ENCODE measurements at regions not wholly inside any gene's neighbourhood (a gene's known extent, or its start where the extent isn't known, plus 50 kb on each side); places are given as distances from the start of the nearest gene placed in this dataset.

GRCh38 chr14:95034788-95035187 lies 122.5 kb downstream of the DICER1 start:
- no peak for DNase-seq

GRCh38 chr14:95033682-95034632 lies 123.4 kb downstream of the DICER1 start:
- no peak for DNase-seq

DNA sequence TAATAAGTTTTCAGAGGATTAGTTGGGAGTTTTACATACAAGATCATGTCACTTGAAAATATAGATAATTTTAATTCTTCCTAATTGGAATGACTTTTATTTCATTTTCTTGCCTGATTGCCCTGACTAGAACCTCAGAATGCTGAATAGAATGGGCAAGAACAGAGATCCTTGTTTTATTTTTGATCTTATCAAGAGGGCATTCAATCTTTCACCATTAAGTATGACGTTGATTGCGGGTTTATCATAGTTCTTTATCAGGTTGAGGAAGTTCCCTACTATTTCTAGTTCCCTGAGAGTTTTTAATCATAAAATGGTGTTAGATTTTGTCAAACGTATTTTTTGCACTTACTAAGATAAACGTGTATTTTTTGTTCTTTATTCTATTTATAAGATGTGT lies 124.3 kb downstream of the DICER1 start:
- no peak for DNase-seq

DNA sequence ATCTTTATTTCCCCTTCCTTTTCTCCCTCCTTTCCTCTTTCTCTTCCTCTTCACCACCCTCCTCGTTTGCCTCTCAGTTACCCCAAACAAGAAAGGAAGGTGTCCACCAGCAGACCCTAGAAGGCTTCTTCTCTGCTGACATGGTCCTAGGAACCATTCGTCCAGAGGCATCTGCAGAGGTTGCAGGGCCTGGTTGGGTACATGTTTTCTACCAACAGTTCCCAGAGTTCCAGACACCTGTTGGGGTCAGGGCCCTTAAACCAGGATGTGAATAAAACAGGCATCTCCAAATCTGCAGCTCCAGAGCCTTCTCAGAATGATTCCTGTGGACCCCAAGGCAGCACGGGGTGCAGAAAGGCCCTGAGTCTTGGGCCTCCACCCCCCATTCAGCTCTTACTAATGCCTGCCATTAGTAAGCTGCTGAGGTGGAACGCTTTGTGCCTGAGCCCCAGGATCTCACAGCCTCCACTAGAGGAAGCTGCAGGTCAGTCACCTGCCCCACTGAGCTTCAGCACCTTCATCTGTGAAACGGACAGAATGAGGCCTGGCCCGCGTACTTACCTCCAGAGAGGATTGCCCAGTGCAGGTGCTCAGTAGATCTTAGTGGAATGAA lies 130.4 kb downstream of the DICER1 start:
- no peak for DNase-seq

DNA sequence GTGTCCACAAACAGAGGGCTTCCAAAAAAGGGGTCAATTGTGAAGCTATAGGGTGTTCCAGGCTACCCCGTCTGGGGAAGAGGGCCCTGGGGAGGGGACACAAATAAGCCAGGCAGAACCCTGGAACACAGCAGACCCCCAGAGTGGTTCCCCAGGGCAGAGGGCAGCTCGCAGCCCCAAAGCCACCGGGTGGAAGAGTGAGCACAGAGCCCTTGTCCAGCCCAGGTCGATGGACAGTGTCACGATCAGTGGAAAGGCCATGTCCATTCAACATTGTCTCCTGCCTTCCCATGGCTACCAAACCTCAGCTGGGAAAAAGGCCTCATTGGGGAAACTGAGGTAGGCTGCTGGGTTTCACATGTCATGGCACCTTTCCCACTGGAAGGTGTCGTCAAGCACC lies 131.4 kb downstream of the DICER1 start:
- DNase-seq = no peak

DNA sequence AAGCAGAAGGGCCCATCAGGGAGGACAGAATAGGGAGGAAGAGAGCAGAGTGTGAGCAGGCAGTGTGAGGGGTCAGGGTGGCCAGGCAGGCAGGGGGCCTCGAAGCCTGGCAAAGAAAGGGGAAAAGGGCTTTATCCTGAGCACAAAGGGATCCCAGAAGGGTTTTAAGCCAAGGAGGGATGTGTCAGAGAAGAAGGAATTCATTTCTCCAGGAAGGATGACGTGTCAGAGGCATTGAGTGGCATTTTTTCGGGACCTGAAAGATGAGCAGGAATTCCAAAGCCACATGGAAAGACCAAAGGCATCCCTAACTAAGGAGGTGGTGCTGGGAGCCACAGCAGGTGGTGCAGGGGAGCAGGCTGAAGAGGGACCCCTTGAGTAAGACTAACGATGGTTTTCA lies 132.1 kb downstream of the DICER1 start:
- no peak for DNase-seq

- no peak for DNase-seq
Observed at GRCh38 chr14:95024380-95024779, 132.9 kb downstream of the DICER1 start.

- no peak for DNase-seq
Observed at GRCh38 chr14:95023886-95024285, 133.4 kb downstream of the DICER1 start.

DNA sequence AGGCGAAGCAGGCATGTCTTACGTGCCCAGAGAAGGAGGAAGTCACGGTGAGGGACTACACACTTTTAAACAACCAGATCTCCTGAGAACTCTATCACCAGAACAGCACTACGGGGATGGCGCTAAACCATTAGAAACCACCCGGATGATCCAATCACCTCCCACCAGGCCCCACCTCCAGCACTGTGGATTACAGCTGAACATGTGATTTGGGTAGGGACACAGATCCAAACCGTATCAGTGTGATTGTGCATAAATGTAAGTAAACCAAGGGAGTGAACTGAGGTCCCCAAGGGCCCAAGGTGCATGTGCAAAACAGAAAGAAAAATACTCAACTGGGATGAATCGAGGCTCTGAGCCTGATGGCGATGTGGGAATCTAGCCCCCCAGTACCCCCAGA lies 134.2 kb downstream of the DICER1 start:
- no peak for DNase-seq

DNA sequence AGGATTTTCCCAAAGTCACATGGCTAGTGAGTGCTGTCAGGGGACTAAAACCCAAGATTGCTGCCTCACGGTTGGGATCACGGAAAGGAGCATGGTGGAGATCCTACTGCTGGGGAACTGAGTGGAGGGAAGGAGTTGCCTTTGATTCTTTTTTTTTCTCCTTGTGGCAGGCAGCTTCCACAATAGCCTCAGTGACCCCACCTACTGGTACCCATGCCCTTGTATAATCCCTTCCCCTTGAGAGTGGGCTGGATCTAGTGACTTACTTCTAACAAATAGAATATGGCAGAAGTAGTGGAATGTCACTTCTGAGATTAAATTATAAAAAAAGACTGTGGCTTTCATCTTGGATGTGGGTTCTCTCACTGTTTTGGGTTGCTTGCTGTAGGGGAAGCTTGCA lies 135.7 kb downstream of the DICER1 start:
- no peak for DNase-seq

GRCh38 chr14:95018821-95019220 lies 138.5 kb downstream of the DICER1 start:
- no peak for DNase-seq

DNA sequence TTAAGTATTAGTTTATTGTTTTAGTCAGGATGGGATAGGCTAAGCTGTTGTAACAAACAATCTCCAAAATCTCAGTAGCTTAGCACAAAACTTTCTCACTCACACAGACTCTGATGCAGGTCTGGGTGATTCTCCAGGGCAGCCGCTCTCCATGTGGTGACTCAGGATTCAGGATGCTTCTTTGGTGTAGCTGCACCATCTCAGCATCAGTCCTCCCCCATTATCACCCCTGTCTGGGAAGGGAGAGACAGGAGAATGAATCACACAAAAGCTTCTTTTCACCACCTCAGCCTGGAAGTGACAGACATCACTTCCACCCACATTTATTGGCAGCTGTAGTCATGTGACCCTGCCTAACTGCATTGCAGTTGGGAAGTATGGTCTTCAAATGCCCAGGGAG lies 142.3 kb downstream of the DICER1 start:
- DNase-seq = no peak

DNA sequence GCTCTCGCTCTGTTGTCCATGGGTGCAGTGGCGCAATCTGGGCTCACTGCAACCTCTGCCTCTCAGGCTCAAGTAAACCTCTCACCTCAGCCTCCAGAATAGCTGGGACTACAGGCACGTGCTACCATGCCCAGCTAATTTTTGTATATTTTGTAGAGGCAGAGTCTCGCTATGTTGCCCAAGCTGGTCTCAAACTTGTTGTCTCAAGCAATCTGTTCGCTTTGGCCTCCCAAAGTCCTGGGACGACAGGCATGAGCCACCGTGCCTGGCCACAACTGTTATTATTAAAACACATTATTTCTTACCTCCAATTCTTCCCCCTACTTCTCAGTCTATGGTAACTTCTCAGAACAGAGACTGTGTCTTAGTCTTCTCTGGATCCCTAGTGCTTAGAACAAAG lies 143.3 kb downstream of the DICER1 start:
- no peak for DNase-seq

- no peak for DNase-seq
Observed at GRCh38 chr14:95011445-95012006, 145.8 kb downstream of the DICER1 start.

DNA sequence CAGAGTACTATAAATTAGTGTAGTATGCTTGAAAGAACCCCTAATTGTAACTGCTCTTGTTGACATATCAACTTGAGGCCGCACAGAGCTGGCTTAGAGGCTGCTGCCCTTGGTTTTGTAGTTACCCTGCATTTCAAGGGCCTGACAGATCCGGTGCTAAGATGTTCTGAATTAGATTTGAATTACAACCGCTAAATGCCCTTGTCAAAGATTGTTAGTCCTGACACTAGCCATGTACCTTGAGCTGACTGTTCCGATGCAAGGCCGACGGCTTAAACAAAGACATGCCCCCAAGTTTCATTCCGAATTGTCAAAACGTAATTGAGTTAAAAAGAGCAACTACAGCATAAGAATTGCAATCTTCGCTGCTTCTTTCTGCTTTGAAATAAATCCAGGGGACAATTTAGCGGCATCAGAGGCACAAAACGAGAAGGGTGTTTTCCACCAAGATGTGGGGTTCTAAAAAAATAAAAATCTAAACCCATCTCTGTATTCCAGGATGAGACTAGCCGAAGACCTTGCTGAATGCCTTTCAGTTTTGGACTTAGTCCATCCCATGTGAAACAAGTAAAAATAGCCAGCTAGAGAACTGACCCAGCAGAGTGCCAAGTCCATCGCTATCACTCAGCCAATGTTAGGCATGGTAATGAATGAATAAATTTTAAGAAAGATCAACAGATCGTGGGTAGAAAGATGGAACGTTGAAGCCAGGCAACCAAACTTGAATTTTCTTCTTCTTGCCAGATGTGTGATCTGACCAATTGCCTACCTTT lies 148.7 kb downstream of the DICER1 start:
- DNase-seq = no peak

GRCh38 chr14:95007921-95008320 lies 149.4 kb downstream of the DICER1 start:
- no peak for DNase-seq

DNA sequence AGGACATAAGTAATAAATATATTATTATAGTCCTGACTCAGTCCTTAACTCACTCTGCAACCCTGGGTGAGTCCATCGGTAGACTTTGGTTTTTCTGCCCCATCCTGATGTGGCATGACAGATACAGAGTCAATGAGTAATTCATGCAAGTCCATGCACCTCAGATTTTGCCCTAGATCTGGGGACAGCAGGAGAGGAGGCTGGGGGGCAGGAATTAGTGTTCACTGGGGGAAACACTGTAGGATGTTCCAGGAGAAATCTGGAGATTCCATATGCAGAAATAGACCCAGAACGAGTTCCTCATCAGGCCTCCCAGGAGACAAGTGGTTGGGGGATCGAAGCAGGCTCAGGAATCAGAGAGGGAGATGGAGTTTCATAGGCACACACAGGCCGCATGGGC lies 150.8 kb downstream of the DICER1 start:
- DNase-seq = no peak

- DNase-seq = no peak
Observed at GRCh38 chr14:95006051-95006450, 151.3 kb downstream of the DICER1 start.

DNA sequence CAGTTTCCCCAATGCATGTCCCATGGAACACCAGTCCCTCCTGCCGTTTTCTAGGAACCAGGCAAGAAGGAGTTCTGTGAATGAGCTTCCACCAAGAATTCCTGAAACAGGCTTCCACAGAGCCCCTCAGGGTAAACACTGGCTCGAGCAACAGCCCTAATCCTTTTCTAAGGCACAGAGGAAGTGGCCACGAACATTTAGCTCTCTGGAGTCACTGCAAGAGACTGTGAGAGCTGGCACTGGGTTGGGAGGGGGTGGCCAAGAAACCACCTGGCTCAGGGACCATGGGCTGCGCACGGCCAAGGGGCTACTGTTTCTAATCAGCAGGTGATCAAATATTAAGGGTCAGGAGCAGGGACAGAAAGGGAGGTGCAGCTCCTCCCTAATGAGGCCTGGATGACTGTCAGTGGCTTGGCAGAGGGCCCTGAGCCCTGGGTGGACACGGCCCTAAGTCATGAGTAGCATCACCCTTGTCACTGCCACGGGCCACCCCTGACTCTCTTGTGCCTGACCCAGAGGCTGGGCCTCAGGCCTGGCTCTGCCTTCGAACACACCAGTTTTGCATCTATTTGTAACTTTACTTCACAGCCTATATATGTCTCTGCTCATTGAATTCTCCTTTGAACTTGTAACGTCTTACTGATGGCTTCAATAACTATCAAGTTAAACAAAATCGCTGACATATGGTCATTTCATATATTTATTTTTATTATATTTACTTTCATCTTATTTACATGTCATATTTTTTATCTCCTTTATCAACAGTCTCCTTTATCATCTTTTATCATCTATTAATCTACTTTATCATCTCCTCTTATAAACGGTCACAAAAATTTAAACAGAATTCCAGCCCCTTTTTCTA lies 154.0 kb downstream of the DICER1 start:
- DNase-seq = no peak

DNA sequence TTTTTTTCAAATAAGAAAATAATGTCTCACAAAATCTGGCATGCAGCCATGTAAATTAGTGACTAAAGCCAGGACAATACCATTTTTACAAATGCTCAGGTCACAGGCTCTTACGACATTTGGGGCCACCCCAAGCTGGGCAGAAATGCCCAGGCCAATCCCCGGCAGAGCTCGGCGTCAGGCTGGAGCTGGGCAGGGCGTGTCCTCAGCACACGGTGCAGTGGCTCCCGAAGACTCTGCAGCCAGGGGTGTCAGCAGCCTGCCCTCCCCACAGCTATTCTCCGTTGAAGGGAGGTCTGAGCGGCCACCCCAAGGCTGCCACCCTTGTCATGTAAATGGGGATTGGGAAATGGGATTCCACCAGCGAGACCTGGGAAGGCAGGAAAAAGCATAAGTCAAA lies 158.6 kb downstream of the DICER1 start:
- DNase-seq = no peak

DNA sequence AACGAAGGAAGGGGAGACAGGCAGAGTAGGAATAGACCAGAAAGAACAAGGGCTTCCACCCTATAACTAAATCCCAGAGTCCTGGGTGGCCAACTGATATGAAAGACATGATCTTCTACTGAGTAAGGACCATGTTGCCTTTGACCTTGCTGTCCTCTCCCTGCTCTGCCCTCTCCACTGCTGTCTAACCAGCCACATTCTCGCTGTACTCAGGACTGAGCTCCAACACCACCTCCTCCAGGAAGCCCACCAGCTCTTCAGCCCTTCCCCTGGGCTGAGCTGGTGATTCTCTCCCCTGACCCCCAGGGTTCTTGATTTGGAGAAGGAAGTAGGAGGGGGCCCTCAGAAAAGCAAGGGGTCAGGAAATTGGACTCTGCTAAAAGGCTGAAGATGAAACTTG lies 159.2 kb downstream of the DICER1 start:
- no peak for DNase-seq

GRCh38 chr14:94995551-94995950 lies 161.8 kb downstream of the DICER1 start:
- DNase-seq = no peak
